Fibroblast of lung (primary cell): ENCODE measurements at regions not wholly inside any gene's neighbourhood (a gene's known extent, or its start where the extent isn't known, plus 50 kb on each side); places are given as distances from the start of the nearest gene placed in this dataset.
A peak's percentile ranks its signal among the peaks of the same experiment; 100 is the strongest.

Source experiments
- DNase-seq, 2 donors: peaks; one replicate each; pipeline versions ENCODE4 v3.0.0 to v3.0.0-alpha.2; 2010; ENCODE audit warnings: low read depth in 2 of 2
- H2AFZ ChIP-seq: 2 replicates; pipeline ENCODE4 v1.5.1; 2012; ENCODE audit warnings: low read length, control low read depth, inconsistent platforms
- H3K27ac ChIP-seq: 2 replicates; pipeline ENCODE4 v1.5.1; 2011; ENCODE audit warnings: low read length, control low read depth; ENCODE audit not compliant: insufficient read depth
- H3K27me3 ChIP-seq: 2 replicates; pipeline ENCODE4 v1.5.1; 2011; ENCODE audit warnings: mild to moderate bottlenecking, low read length; ENCODE audit not compliant: control insufficient read depth, insufficient read depth
- H3K36me3 ChIP-seq: 2 replicates; pipeline ENCODE4 v1.5.1; 2011; ENCODE audit warnings: low read length; ENCODE audit not compliant: control insufficient read depth, insufficient read depth
- H3K4me1 ChIP-seq: 2 replicates; pipeline ENCODE4 v1.5.1; 2011; ENCODE audit warnings: low read length; ENCODE audit not compliant: control insufficient read depth, insufficient read depth; ENCODE audit errors: extremely low read depth
- H3K4me2 ChIP-seq: 2 replicates; pipeline ENCODE4 v1.5.1; 2011; ENCODE audit warnings: low read length, control low read depth; ENCODE audit not compliant: insufficient read depth; ENCODE audit errors: extremely low read depth
- H3K4me3 ChIP-seq, 4 experiments: fragments of 200-600 bp in 1 of 4; sonication (generic) in 1 of 4; replicated peaks in 1 of 4; 2 replicates each; pipeline ENCODE4 v1.5.1; 2011 to 2016; ENCODE audit warnings: low read length in 4 of 4, low read depth in 3 of 4, mild to moderate bottlenecking in 3 of 4, control low read depth in 2 of 4, inconsistent platforms in 1 of 4, mixed read lengths in 1 of 4; ENCODE audit not compliant: insufficient read depth in 1 of 4; ENCODE audit errors: control extremely low read depth in 1 of 4
- H3K79me2 ChIP-seq: 2 replicates; pipeline ENCODE4 v1.5.1; 2012; ENCODE audit warnings: mild to moderate bottlenecking, low read length, inconsistent platforms; ENCODE audit not compliant: control insufficient read depth, insufficient read depth
- H3K9ac ChIP-seq: 2 replicates; pipeline ENCODE4 v1.5.1; 2011; ENCODE audit warnings: mild to moderate bottlenecking, low read length, control low read depth; ENCODE audit not compliant: insufficient read depth
- H3K9me3 ChIP-seq: 2 replicates; pipeline ENCODE4 v1.5.1; 2012; ENCODE audit warnings: low read depth, low read length; ENCODE audit not compliant: control insufficient read depth, insufficient read depth
- H4K20me1 ChIP-seq: 2 replicates; pipeline ENCODE4 v1.5.1; 2011; ENCODE audit warnings: low read length; ENCODE audit not compliant: control insufficient read depth, insufficient read depth; ENCODE audit errors: extremely low read depth
- CTCF ChIP-seq, 2 donors: IDR thresholded peaks in 1 of 2; conservative IDR thresholded peaks in 1 of 2; 1 replicate in 1 of 2; 2 replicates in 1 of 2; pipeline ENCODE4 v1.5.1; 2011 to 2012; ENCODE audit warnings: low read length in 2 of 2, control low read depth in 1 of 2, inconsistent platforms in 1 of 2, low read depth in 1 of 2, mild to moderate bottlenecking in 1 of 2
- EZH2 ChIP-seq: IDR thresholded peaks from 2 replicates; pipeline ENCODE4 v1.5.1; 2012; ENCODE audit warnings: low read length, control low read depth, mild to moderate bottlenecking; ENCODE audit errors: missing control alignments

GRCh38 chr4:19508442-19508841, 743.3 kb upstream of the SLIT2 start:
- Histone ChIP-seq H3K4me2 (no peak overlapping the region), H3K9ac (no peak overlapping the region), H3K27me3 (no peaks in the 10 kb centered on the region), H3K9me3 (no peaks in the 10 kb centered on the region), H3K4me1 (no peaks in the 10 kb centered on the region), H2AFZ (no peak overlapping the region), H4K20me1 (no peaks in the 10 kb centered on the region), H3K79me2 (no peaks in the 10 kb centered on the region), H3K27ac (no peak overlapping the region), H3K4me3 (no peak overlapping the region), H3K36me3 (no peaks in the 10 kb centered on the region)
- TF ChIP-seq EZH2 (no peak), CTCF (conservative IDR thresholded peaks at IDR 0.05 in 1 of 2, IDR thresholded peaks at IDR 0.05 in 1 of 2; ENCODE audit: low read depth in 1 of 2, low read length in 2 of 2) (no peak)
- peak in 1 of 2 donors; percentile 63 for DNase-seq

GRCh38 chr4:19497705-19498104, 754.0 kb upstream of the SLIT2 start:
- TF ChIP-seq EZH2 (no peak), CTCF (conservative IDR thresholded peaks at IDR 0.05 in 1 of 2, IDR thresholded peaks at IDR 0.05 in 1 of 2; ENCODE audit: low read depth in 1 of 2, low read length in 2 of 2) (no peak)
- no peaks in the 10 kb centered on the region for H3K9me3 ChIP-seq
- no peak overlapping the region for H3K4me3 ChIP-seq
- H3K27ac ChIP-seq: no peak overlapping the region
- H2AFZ ChIP-seq: no peak overlapping the region
- no peaks in the 10 kb centered on the region for H3K79me2 ChIP-seq
- H3K4me1 ChIP-seq: no peaks in the 10 kb centered on the region
- H3K9ac ChIP-seq: no peak overlapping the region
- no peaks in the 10 kb centered on the region for H3K27me3 ChIP-seq
- no peak overlapping the region for H3K4me2 ChIP-seq
- no peaks in the 10 kb centered on the region for H3K36me3 ChIP-seq
- no peaks in the 10 kb centered on the region for H4K20me1 ChIP-seq
- no peak for DNase-seq

GRCh38 chr4:19496756-19497155, 754.9 kb upstream of the SLIT2 start:
- Histone ChIP-seq H3K27ac (no peak overlapping the region), H2AFZ (no peak overlapping the region), H3K4me1 (no peaks in the 10 kb centered on the region), H3K9me3 (no peaks in the 10 kb centered on the region), H3K36me3 (no peaks in the 10 kb centered on the region), H4K20me1 (no peaks in the 10 kb centered on the region), H3K27me3 (no peaks in the 10 kb centered on the region), H3K4me2 (no peak overlapping the region), H3K4me3 (no peak overlapping the region), H3K9ac (no peak overlapping the region), H3K79me2 (no peaks in the 10 kb centered on the region)
- DNase-seq: no peak
- TF ChIP-seq CTCF (conservative IDR thresholded peaks at IDR 0.05 in 1 of 2, IDR thresholded peaks at IDR 0.05 in 1 of 2; ENCODE audit: low read depth in 1 of 2, low read length in 2 of 2) (no peak), EZH2 (no peak)
